ENCODE measurements at regions not wholly inside any gene's neighbourhood (a gene's known extent, or its start where the extent isn't known, plus 50 kb on each side); places are given as distances from the start of the nearest gene placed in this dataset.

DNA sequence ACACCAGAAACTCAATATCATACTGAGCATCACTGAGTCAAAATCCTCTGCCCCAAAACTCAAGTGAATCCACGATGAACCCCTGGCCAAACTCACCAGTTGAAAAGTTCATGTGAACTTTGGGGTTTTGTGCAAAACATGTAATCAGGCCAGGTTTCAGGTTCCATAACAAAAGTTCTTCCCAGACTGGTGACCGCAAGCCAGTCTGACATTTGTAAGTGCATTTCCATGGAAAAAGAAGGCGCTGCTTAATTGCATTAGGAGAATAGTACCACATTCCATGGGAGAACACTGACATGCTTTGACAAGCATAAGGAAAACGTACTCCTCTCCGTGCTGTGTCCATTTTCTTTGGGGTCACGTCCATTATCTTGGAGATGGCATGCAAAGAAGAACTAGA lies 567.0 kb downstream of the BNC2 start:
- Histone ChIP-seq H3K27me3 (replicated peaks) (no peaks in the 10 kb centered on the region), H3K36me3 (no peaks in the 10 kb centered on the region), H3K27ac (no peak overlapping the region), H3K9me3 (replicated peaks) (no peaks in the 10 kb centered on the region), H3K4me3 (no peak overlapping the region), H3K4me1 (replicated peaks) (no peaks in the 10 kb centered on the region)
- DNase-seq (ENCODE audit: low read depth in 1 of 2, low spot score in 2 of 2), result no peak

DNA sequence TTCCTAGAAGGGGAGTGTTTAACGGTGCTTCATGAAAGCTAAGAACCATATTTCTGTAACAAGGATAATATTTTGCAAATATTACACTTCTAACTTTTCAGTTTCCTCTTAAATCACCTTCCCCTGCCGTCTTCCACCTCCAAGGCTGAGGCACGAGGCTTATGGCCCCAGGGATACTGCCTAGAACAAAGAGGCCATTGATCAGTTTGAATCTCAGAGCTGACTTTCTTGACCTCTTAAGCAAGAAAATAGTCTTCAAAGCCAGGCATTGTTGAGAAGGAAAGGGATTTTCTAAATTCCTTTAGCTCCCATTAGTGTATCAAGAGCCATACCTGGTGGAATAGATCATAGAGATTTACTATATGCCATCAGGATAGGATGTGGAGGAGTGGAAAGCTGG lies 566.2 kb downstream of the BNC2 start:
- H3K4me1 ChIP-seq (replicated peaks), result no peaks in the 10 kb centered on the region
- H3K27ac ChIP-seq, result no peak overlapping the region
- H3K9me3 ChIP-seq (replicated peaks), result no peaks in the 10 kb centered on the region
- DNase-seq (ENCODE audit: low read depth in 1 of 2, low spot score in 2 of 2), result no peak
- H3K27me3 ChIP-seq (replicated peaks), result no peaks in the 10 kb centered on the region
- no peaks in the 10 kb centered on the region for H3K36me3 ChIP-seq
- H3K4me3 ChIP-seq, result no peak overlapping the region

DNA sequence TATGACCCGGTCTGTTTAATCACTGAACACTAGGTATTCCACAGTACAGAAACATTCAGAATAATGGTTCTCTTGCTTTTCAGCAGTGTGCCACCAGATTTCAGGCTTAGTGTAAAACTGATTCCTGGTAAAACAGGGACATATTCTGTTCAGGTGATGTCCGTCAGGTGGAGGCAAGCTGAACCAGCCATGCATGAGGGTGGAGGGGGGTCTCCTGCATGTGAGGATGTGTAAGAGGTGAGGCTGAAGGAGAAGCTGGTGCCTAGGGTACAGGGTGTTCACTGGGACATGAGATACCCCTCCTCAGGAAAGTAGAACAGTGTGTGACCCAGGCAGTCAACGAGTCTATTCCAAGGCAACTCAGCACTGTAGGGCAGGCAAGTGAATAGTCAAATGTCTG lies 563.9 kb downstream of the BNC2 start:
- H3K36me3 ChIP-seq, result no peaks in the 10 kb centered on the region
- no peak for DNase-seq (ENCODE audit: low read depth in 1 of 2, low spot score in 2 of 2)
- no peaks in the 10 kb centered on the region for H3K9me3 ChIP-seq (replicated peaks)
- H3K27me3 ChIP-seq (replicated peaks), result no peaks in the 10 kb centered on the region
- H3K4me3 ChIP-seq, result no peak overlapping the region
- H3K4me1 ChIP-seq (replicated peaks), result peaks cover under 1% of the 10 kb centered on the region; the same call in 1 of the 2 replicates
- no peak overlapping the region for H3K27ac ChIP-seq

DNA sequence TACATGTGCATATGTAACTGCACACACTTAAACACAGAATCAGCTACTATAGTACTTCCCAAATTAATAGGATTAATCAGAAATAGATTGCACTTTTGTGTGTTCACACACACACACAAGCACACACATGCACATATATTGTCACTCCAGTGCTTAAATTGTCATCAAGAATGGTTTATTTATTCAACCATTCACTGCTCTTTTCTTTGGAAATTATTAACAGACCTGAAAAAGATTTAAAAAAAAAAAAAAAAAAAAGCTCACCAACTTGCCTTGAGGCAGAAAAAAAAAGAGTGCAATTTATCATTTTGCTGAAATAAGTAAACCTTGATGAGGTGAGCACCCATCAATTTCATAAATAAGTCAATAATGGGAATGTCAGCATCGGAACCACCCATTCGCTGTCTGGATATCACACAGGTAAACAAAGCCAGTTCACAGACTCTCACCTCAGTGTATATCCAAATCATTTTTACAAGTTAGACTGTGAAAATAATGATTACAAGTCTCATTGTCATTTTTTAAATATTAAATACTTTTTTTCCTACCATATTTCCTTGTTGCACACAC lies 562.8 kb downstream of the BNC2 start:
- Histone ChIP-seq H3K27ac (no peak overlapping the region), H3K27me3 (replicated peaks) (no peaks in the 10 kb centered on the region), H3K4me1 (replicated peaks) (peaks cover 5% of the 10 kb centered on the region; the same call in 1 of the 2 replicates), H3K36me3 (no peaks in the 10 kb centered on the region), H3K9me3 (replicated peaks) (no peaks in the 10 kb centered on the region), H3K4me3 (no peak overlapping the region)
- DNase-seq (ENCODE audit: low read depth in 1 of 2, low spot score in 2 of 2), result no peak

DNA sequence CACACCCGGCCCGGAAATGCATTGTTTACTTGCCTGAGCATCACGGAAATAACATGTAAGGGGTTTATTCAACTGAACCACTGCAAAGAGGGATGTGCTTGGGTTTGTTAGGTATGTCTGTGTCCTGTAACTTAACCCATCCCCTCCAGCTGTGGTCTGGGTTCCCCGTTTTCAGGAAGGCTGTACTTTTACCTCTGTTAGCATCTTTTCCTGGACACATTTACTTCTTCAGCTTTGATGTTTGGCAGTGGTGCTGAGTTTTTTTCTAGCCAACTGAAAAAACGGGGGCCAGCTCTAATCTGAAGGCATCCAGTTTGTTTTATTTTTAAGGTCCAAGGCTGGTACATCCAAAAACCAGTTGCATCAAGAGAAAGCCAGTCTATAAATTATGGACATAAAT lies 561.8 kb downstream of the BNC2 start:
- Histone ChIP-seq H3K27ac (no peak overlapping the region), H3K27me3 (replicated peaks) (no peaks in the 10 kb centered on the region), H3K4me3 (no peak overlapping the region), H3K4me1 (replicated peaks) (peaks cover 5% of the 10 kb centered on the region; the same call in 1 of the 2 replicates), H3K9me3 (replicated peaks) (no peaks in the 10 kb centered on the region), H3K36me3 (no peaks in the 10 kb centered on the region)
- DNase-seq (ENCODE audit: low read depth in 1 of 2, low spot score in 2 of 2), result no peak

DNA sequence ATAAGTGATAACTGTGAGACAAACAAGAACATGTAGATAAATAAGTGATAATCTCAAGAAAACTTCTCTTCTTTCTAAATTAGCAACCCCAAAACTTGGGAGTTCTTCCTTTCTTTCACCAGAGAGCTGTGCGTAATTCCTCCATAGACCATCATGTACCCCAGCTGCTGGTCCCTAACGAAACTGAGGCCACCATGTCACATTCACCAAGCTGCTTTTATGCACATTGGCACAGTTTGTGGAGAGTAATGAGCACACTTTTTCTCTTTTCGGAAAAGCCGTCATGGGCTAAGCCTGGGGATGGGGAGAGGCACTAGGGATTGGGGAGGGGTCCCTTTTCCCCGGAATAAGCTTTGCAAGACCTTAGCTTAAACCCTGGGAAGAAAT lies 561.4 kb downstream of the BNC2 start:
- peaks cover 5% of the 10 kb centered on the region; the same call in 1 of the 2 replicates for H3K4me1 ChIP-seq (replicated peaks)
- DNase-seq (ENCODE audit: low read depth in 1 of 2, low spot score in 2 of 2), result no peak
- H3K4me3 ChIP-seq, result no peak overlapping the region
- no peaks in the 10 kb centered on the region for H3K9me3 ChIP-seq (replicated peaks)
- no peaks in the 10 kb centered on the region for H3K36me3 ChIP-seq
- H3K27ac ChIP-seq, result no peak overlapping the region
- H3K27me3 ChIP-seq (replicated peaks), result no peaks in the 10 kb centered on the region

DNA sequence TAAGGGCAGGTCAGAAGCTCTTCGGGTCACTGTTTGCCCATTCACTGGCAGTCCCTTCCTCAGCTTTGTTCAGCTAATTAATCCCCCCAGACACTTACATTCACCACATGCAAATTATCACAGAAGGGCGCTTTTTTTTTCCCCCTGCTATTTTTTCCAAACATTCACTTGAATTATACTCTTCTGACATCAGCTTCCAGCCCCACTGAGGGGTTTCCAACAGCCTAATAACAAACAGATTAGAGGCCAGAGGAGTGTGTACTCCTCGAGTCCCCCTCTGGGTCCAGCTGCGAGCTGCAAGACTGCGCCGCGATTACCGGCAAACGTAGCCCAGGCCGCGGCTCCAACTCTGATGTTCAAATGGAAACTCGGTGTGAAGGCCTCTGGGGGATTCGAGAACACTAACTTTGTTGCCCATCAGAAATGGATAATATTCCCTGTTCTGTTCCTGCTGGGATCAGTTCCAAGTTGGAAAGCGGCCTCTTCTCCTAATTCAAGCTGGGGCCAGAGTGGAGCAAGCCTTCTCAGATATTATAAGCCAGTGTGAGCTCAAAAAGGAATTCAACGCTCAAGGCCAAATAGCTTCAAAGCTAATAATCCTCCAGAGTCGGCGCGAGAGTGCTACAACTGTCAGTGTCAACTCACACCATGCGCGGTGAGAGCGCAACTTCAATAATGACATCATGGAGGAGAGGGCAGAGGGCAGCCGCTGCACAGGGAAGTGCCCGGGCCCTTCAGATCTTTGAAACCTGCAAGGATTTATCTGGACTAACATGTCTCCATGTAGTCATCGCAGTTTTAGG lies 560.8 kb downstream of the BNC2 start:
- H3K27me3 ChIP-seq (replicated peaks), result no peaks in the 10 kb centered on the region

DNA sequence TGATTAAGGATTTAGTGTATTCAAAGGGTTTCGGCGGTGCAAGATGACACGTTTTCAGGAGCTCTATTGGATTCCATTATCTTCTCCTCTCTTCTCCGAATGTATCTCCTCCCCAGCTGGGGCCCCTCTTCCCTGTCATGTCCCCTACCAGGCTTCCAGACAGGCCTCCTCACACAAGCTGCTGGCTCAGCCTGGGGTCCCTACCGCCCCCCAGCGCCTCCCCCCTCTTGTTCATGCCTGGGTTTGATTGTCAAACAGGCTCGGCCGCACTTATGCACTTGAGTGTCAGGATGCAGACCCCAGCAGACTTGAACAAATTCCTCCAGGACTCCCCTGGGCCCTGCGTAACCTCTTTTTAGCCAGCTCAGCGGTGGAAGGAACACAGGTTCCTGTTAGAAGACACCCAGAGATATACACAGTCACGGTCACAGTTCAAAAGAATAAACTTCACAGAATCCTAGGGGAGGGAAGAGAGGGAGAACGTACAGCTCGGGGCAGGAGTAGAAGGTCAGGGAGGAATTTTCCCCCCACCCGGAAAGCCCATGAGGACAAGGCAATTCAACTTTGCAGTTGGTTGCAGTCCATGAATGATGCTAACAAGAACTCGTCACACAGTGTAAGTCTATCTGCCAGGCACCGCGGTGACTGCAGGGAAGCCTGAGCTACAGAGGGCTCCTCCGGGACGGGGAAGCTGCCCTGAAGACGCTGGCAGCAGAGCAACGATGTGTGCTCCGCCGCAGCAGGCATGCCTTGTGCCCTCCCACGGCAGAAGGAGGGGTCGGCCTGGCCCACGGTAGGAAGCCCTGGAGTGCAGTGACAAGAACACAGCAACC lies 560.0 kb downstream of the BNC2 start:
- Histone ChIP-seq H3K9me3 (replicated peaks) (no peaks in the 10 kb centered on the region), H3K27me3 (replicated peaks) (no peaks in the 10 kb centered on the region), H3K4me1 (replicated peaks) (peaks cover 5% of the 10 kb centered on the region; the same call in 1 of the 2 replicates), H3K27ac (no peak overlapping the region), H3K4me3 (no peak overlapping the region), H3K36me3 (no peaks in the 10 kb centered on the region)
- no peak for DNase-seq (ENCODE audit: low read depth in 1 of 2, low spot score in 2 of 2)

More for the DNA sequence above, 560.8 kb downstream of the BNC2 start:
- Histone ChIP-seq H3K4me1 (replicated peaks) (peaks cover 5% of the 10 kb centered on the region; the same call in 1 of the 2 replicates), H3K27ac (no peak overlapping the region), H3K4me3 (no peak overlapping the region), H3K9me3 (replicated peaks) (no peaks in the 10 kb centered on the region), H3K36me3 (no peaks in the 10 kb centered on the region)
- DNase-seq (ENCODE audit: low read depth in 1 of 2, low spot score in 2 of 2), result no peak

DNA sequence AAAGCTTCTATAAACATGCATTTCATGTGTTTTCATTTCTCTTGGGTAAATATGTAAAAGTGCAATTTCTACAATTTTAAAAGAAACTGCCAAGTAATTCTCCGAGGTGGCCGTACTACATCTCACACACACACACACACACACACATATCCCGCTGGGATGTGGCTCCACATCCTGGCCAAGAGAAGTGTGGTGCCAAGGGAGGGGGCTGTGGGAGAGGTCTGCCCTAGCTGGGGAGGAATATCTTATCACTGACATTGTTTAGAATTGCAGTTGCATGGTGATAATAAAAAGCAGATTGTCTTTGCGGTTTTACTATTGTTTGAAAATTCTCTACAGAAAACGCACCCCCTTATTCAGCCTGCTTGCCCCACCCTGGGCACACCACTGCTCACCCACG lies 558.4 kb downstream of the BNC2 start:
- DNase-seq (ENCODE audit: low read depth in 1 of 2, low spot score in 2 of 2), result peak in 1 of 2 experiments; percentile 18
- peaks cover 5% of the 10 kb centered on the region; the same call in 1 of the 2 replicates for H3K4me1 ChIP-seq (replicated peaks)
- no peak overlapping the region for H3K27ac ChIP-seq
- H3K4me3 ChIP-seq, result no peak overlapping the region
- no peaks in the 10 kb centered on the region for H3K27me3 ChIP-seq (replicated peaks)
- no peaks in the 10 kb centered on the region for H3K36me3 ChIP-seq
- no peaks in the 10 kb centered on the region for H3K9me3 ChIP-seq (replicated peaks)

DNA sequence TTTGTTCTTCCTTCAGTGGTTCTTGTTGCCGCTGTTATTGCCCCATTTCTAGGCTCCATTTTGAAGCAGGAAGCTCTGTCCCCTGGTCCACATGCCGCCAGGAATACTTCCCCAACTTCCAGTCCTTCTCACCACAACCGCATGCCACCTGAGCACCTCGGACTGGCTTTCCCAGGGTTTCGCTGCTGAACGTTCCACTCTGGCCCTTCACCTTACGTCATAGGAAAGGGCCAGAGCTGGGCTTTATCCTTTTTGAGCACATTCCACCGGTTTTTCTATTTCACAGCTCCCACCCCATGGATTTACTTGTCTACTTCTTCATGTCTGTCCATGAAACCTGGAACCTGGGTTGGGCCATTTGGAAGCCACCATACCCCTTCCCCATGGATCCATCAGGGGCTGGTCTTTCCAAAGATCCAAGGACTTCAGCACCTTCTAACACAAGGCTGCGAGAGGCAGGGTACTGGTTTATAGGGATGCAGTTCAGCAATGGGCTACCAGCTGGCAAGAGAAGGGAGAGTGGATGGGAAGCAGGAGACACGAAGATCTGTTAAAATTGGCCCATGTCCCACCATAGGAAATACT lies 557.4 kb downstream of the BNC2 start:
- DNase-seq (ENCODE audit: low read depth in 1 of 2, low spot score in 2 of 2), result no peak
- H3K27me3 ChIP-seq (replicated peaks), result no peaks in the 10 kb centered on the region
- H3K36me3 ChIP-seq, result no peaks in the 10 kb centered on the region
- no peaks in the 10 kb centered on the region for H3K9me3 ChIP-seq (replicated peaks)
- no peak overlapping the region for H3K4me3 ChIP-seq
- H3K27ac ChIP-seq, result no peak overlapping the region
- H3K4me1 ChIP-seq (replicated peaks), result peaks cover 5% of the 10 kb centered on the region; the same call in 1 of the 2 replicates

DNA sequence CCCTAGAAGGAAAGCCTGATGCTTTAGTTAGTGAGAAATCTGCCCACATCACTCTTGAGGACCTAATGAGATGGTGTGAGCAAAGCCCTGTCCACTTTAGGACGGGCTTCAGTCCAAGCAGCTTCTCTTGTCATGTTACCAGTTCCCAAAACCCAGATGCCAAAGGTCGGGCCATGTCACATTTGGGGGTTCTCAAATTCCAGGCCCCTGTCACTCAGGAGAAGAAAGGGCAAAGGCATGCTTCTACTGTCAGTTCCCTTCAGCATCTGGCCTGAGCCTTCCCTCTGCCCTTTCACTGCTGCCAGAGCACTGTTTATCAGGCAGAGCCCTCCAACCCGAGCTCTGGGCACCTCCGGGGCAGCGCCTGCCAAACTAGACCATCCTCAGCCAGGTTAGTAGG lies 556.0 kb downstream of the BNC2 start:
- Histone ChIP-seq H3K36me3 (no peaks in the 10 kb centered on the region), H3K9me3 (replicated peaks) (no peaks in the 10 kb centered on the region), H3K27ac (no peak overlapping the region), H3K4me1 (replicated peaks) (peaks cover 5% of the 10 kb centered on the region; the same call in 1 of the 2 replicates), H3K4me3 (no peak overlapping the region), H3K27me3 (replicated peaks) (no peaks in the 10 kb centered on the region)
- no peak for DNase-seq (ENCODE audit: low read depth in 1 of 2, low spot score in 2 of 2)

DNA sequence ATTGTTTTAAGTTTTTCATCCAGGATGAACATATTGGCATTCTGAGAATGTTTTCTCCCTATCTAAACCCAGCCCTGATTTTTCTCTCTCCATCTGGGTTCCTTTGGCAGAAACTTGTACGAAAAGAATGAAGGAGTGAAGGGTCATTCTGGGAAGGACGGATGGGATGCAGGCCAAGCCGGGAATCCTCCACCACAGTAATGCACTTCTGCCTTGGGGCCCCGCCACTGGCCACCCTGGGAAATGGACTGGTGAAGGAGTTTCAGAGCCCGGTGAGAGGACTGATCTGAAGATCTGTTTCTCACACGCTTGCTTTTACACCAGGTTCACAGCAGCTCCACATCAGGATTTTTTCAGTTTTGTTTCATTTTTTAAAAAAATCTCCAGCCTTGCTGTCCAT lies 554.8 kb downstream of the BNC2 start:
- H3K27me3 ChIP-seq (replicated peaks), result no peaks in the 10 kb centered on the region
- no peak for DNase-seq (ENCODE audit: low read depth in 1 of 2, low spot score in 2 of 2)
- H3K36me3 ChIP-seq, result no peaks in the 10 kb centered on the region
- H3K9me3 ChIP-seq (replicated peaks), result no peaks in the 10 kb centered on the region
- H3K27ac ChIP-seq, result no peak overlapping the region
- peaks cover 5% of the 10 kb centered on the region; the same call in 1 of the 2 replicates for H3K4me1 ChIP-seq (replicated peaks)
- no peak overlapping the region for H3K4me3 ChIP-seq

DNA sequence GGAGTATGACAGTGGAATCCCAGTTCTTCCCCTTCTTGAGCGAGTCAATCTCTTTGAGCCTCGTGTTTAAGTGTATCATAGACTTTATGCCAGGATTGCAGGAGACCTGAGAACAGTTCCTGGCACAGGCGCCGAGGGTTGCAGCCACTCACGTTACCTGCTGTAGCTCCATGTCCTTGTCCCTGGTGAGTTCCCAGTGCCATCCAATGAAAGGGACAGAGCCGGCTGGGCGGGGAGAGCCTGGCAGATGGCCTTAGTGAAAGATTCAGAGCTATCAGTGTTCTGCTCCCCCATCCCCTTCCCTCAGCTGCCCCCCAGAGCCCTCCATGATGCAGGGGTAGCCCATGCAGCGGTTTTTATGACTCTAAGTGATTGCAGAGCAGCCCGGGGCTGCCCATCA lies 554.0 kb downstream of the BNC2 start:
- Histone ChIP-seq H3K4me3 (no peak overlapping the region), H3K27me3 (replicated peaks) (no peaks in the 10 kb centered on the region), H3K36me3 (no peaks in the 10 kb centered on the region), H3K4me1 (replicated peaks) (peaks cover 5% of the 10 kb centered on the region; the same call in 1 of the 2 replicates), H3K27ac (no peak overlapping the region), H3K9me3 (replicated peaks) (no peaks in the 10 kb centered on the region)
- no peak for DNase-seq (ENCODE audit: low read depth in 1 of 2, low spot score in 2 of 2)

All from SJSA1 (cell line).